GM21723 (cell line): ENCODE measurements at regions not wholly inside any gene's neighbourhood (a gene's known extent, or its start where the extent isn't known, plus 50 kb on each side); places are given as distances from the start of the nearest gene placed in this dataset.
"Not testable (repeated sequence)": the region's sequence is repeated elsewhere in the genome, so short reads cannot be mapped to it uniquely, and the experiment has no call there.

ENCODE experiments used
- ATAC-seq: cut with Tn5 transposase; IDR thresholded peaks from one replicate; pipeline ENCODE4 v1.9.1; 2021; ENCODE audit warnings: mild to moderate bottlenecking, moderate library complexity; ENCODE audit not compliant: unreplicated experiment

DNA sequence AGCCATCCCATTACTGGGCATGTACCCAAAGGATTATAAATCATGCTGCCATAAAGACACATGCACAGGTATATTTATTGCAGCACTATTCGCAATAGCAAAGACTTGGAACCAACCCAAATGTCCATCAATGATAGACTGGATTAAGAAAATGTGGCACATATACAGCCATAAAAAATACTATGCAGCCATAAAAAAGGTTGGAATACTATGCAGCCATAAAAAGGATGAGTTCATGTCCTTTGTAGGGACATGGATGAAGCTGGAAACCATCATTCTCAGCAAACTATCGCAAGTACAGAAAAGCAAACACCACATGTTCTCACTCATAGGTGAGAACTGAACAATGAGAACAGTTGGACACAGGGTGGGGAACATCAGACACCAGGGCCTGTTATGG is 151.5 kb downstream of the PLK2 start:
- not testable (repeated sequence) for ATAC-seq

DNA sequence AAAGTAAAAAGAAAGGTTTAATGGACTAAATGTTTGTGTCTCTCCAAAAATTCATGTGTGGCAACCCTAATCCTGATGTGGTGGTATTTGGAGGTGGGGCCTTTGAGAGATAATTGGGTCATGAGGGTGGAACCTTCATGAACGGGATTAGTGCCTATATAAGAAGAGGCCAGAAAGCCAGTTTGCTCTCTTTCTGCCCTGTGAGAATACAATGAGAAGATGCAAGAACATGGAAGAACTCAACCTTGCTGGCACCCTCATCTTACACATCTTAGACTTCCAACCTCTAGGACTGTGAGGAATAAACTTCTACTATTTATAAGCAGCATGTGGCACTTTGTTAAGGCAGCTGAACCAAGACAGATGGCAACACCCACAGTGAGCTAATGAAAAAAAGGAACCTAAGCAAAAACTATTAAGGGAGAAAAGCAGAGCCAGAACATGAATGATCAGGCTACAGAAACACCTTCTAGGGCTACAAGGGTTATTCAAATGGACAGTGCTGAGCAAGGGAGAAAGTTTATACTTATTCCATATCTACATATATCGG is 159.5 kb downstream of the PLK2 start:
- no peak for ATAC-seq

DNA sequence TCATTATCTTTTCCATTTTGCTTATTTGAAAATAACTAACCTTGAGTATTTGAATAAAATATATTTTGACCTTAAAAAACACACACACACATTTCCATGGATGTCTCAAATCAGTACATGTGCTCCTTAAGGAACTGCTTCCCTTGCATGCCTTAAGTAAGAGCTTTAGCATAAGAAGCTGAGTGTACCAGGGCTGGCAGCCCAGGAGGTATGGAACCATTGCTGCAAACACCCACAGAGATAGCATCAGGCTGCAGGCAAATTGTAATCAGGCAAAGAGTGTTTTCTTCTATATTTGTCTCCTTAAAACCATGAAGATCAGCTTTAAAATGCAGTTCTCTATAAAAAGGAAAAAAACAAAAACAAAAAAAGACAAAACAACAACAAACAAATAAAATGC is 160.6 kb downstream of the PLK2 start:
- ATAC-seq = no peak

DNA sequence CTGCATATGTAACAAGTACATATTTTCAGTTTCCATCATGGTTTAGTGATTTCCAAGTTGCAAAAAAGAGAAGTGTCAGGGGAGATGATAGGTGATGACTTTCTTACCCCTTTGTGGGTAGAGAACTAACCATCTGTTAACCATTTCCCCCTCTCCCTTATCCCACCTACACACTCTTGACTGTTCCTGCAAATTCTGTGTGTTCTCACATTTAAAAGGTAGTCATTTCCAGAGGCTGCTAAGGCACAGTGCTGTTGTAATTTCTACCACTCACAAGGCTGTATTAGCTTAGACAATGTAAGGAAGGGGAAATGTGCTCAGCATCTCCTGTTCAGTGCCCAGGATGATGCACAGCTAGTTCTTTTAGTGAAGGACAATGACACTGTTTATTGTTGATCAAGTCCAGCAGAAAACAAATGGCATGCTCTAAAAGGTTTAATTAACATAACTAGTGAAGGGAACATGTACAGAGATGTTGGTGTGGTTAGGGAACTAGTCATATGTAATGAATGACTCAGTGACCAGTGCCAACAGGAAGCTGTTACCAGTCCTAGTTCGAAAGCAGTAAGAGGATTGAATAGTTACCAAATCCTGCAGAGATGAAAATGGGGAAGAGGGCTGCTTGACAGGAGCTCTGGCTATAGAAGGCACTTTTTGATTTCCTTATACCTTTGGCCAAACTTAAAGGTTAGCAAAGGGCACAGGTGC is 165.1 kb downstream of the PLK2 start:
- ATAC-seq = no peak

DNA sequence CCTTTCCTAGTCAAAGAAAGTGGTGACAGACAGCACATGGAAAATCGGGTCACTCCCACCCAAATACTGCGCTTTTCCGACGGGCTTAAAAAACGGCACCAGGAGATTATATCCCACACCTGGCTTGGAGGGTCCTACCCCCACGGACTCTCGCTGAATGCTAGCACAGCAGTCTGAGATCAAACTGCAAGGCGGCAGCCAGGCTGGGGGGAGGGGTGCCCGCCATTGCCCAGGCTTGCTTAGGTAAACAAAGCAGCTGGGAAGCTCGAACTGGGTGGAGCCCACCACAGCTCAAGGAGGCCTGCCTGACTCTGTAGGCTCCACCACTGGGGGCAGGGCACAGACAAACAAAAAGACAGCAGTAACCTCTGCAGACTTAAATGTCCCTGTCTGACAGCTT is 171.6 kb downstream of the PLK2 start:
- not testable (repeated sequence) for ATAC-seq

DNA sequence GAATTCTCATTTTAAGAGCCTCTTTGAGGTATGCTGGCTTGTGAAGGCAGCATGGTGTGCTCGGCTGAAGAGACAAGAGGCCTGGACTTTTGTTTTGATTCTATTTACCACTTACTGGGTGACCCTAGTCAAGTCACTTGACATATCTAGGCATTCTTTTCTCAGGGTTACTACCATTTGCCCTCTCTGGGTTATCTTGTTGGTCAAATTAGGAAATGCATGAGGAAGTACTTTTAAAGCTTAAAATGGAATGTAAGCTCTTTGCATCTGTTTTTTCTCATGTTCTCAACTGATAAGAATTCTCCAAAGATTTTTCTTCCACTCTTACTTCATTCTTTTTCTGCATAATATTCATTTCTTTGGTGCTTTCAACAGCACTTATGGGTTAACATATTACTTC is 173.1 kb downstream of the PLK2 start:
- ATAC-seq = no peak

DNA sequence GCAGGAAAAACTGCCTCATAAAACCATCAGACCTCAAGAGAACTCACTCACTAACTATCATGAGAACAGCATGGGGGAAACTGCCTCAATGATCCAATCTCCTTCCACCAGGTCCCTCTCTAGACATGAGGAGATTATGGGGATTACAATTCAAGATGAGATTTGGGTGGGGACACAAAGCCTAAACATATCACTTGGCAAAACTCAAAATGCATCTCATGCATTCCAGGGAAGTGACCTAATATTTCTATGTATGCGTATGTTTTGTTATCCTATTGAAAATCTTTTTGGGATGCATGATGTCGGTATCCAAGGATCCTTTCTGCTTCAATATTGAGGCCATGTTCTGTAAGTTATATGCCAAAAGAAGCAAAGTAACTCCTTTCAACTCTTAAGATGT is 174.0 kb downstream of the PLK2 start:
- ATAC-seq = no peak

DNA sequence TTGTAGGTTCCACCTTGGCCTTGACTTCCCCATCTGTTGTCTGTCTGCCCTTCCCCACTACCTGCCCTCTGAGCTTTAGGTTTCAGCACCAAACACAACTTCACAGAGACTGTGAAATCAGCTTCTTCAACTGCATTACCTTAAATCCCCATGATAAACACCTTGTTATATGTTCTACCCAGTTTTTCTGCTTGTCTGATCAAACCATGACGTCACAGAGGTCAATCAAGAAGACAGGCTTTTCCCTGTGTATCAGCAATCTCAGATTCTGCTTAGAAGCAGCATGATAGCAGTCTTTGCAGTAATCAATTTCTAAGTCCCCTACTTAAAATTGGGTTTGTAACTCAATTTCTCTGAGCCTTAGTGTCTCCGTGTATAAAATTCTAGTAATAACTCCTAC is 175.0 kb downstream of the PLK2 start:
- no peak for ATAC-seq

DNA sequence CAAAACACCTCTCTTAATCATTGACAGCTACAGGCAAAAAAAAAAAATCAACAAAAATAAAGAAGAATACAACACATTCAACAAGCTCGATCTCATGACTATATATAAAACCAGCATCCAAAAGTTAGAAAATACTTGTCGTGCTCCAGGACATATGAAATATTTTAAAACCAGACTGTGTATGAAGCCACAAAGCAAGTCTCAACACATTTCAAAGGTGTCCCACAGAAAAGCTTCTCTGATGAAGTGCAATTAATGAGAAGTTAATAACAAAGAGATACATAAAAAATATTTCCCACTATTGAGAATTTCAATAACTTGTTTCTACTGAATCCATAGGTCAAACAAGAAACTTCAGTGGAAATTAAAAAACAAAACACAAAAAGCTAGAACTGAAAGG is 178.7 kb downstream of the PLK2 start:
- no peak for ATAC-seq

DNA sequence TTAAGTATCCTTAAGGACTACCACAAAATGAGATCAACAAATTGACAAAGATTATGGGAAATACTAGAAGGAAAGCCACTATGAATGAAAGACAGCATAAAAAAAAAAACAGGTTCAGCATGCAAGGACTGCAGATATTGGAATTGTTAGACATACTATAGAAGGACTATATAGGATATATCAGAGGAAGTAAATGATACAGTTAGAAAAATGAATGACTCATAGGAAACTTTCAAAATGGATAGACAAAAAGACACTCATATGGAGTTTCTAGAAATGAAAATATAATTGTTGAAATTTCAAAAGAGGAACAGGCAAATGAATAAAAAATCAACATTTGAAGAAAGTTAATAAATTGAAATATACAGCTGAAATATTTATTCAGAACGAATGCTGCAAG is 180.6 kb downstream of the PLK2 start:
- no peak for ATAC-seq

DNA sequence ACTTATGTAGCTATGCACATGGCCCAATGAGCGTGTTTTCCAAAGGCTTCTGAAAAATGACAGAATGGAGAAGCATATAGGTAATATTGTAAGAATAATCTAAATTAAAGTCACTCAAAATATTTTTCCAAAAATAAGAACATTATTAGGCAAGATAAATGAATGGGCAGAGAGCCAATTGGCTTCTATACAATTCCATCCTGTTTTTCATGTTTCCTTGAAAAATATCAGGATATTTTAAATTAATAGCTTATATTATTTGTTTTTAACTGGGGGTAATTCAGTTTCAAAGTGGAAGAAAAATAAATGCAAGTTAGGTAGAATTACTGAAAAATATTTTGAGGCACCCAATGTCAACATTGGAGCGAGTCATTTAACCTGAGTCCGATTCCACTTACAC is 183.5 kb downstream of the PLK2 start:
- no peak for ATAC-seq

DNA sequence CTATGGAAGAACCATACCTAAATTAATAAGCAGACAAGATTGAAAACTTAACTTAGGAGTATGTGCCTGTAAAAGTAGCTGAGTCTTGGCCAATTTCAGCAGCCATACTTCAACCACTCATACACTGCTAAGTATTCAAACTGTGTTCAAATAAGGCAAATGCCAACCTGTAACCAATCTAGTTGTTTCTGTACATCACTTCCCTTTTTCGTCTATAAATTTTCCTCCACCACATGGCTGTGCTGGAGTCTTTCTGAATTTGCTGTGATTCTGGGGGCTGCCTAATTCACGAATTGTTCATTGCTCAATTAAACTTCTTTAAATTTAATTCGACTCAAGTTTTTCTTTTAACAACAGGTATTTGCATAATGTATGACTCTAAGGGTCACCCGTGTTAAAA is 184.4 kb downstream of the PLK2 start:
- no peak for ATAC-seq

DNA sequence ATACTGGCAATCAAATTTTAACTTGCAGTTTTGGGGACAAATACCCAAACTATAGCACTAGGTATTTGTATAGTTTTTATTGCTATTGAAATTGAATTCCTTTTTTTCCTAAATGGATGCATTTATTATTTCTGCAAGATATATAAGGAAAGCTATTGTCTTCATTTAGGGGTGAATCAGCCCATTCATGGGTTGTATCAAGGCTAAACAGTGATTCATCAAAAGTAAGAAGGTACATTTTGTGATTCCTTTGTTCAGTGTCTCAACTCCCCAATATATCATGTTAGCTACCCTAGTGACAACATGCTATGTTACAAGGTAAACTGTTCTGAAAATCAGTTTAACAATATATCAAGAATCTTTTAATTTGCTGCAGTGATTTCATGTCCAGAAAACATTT is 185.7 kb downstream of the PLK2 start:
- ATAC-seq = no peak

DNA sequence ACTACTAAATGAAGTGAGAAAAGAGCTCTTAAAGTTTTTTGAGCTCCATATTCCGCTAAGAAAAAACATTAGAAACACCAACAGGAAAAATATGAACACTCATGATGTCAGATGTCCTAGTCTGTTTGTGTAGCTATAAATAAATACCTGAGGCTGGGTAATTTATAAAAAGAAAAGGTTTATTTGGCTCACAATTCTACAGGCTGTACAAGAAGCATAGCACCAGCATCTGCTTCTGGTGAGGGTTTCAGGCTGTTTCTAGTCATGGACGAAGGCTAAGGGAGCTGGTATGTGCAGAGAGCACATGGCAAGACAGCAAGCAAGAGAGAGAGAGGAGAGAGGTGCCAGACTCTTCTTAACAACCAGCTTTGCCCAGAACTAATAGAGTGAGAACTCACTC is 186.2 kb downstream of the PLK2 start:
- ATAC-seq = no peak

DNA sequence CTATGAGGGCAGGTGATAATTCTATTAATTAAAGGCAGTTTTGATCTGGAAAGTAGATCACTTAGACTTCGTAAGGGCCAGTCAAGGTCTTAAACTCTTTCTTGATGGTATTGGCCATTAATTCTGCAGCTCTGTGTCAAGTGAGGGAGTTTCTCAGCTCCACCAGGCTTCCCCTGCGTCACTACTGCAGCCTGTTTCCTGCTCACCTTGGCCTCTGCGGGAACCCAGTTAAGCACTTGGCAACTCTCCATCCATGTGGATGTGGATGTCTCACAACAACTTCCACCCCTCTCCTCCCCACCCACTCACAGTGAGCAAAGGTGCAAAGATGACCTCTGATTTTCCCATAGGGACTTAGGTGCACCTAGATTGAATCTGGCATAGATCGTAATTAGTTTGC is 191.6 kb downstream of the PLK2 start:
- ATAC-seq = no peak

DNA sequence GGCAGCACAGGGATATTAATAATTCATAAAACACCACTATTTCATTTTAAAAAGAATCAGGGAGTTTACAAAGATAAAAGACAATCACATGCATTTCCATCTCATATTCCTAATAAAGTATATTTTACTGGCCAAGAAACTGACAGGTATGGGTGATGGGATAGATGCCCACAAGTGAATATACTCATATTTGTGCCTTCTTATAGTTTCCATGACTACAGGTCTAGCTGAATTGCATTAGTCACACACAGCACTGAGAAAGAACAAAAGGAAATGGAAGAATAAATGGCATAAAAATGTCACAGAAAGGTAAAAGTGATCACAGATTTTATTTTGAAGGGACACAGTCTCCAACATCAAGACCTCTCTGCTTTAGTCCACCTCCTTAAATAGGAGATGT is 193.5 kb downstream of the PLK2 start:
- ATAC-seq = no peak

DNA sequence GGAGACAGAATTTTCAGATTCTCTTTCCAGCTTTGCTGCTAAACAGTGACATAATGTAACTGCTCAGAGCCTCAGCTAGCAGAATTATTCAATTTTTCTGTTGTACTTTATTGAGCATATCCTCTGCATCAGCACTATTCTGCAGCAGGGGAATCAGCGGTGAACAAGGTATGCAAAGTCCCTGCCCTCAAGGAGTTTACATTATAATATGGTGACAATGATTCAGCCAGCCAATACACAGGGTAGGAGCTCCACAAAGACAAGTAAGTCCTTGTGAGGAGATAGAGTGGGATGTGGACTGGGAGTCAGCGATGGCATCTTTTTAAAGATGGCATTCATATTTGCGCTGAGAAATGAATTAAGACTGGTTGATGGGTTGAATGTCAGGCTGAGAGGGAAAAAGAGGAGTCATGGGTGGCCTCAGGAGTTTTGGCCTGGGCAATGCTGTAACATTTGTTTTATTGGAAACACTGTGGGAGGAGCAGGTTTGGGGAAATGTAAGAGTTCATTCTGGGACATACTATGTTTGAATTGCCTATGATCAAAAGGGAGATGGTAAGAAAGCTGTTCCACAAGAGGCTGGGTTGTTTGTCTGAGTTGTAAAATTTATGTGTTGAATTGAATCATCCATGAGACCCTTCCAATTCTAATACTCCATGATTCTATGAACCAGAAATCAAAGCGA is 194.5 kb downstream of the PLK2 start:
- ATAC-seq = no peak

DNA sequence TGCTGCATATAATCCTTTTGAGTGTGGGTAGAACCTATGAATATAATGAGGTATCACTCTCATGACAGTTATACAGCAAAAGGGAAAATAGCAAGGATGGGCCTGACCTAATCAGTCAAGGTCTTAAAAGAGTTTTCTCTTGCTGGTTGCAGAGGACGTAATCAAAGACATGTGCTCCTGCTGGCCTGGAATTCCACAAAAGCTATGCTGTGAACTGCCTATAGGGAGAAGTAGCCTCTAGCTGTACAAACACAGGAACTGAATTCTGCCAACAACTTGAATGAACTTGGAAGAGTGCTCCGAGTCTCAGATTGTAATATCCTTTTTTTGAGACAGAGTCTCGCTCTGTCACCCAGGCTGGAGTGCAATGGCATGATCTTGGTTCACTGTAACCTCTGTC is 195.6 kb downstream of the PLK2 start:
- no peak for ATAC-seq

DNA sequence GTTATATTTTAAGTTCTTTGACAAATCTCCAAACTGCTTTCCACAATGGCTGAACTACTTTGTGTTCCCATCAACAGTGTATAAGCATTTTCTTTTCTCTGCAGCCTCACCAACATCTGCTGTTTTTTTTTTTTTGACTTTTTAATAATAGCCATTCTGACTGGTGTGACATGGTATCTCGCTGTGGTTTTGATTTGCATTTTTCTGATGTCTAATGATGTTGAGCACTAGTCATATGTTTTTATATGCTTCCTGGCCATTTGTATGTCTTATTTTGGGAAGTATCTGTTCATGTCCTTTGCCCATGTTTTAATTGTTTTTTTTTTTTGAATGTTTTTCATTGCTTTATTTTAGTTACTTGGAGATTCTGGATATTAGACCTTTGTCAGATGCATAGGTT is 196.6 kb downstream of the PLK2 start:
- ATAC-seq = no peak

DNA sequence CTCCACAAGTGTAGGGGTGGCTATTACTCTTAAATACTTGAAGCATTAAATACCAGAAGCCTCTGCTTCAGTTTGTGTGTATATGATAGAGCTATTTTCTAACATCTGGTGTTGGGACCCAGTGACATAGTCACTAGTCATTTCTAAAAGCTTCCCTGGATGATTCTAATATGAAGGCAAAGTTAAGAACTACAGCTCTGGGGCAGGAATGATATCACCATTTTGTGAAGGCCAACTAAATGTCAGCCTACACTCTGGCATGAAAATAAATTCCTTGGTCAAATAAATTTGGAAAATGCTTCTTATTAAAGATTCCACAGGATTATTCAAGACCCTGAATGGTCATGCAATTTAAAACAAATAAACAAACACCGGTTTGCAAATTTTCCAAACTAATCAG is 197.7 kb downstream of the PLK2 start:
- ATAC-seq = no peak

DNA sequence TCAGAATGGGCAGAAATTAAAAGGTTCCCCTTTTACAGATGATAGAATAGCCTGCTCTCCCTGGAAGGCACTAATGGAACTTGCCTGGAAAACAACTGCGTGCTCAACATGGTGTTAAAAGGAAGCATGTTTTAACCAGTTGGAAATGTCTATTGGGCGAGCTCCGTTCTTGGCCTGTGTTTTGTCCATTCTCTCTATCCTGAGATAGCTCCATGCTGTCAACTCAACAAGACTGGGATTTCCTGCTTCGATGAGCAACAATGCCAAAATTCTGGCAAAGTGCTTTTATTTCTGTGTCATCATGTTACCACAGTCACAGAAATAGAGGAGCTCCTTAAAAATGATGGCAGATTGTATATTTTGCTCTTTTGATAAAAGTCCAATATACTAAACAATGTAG is 198.3 kb downstream of the PLK2 start:
- ATAC-seq = no peak

DNA sequence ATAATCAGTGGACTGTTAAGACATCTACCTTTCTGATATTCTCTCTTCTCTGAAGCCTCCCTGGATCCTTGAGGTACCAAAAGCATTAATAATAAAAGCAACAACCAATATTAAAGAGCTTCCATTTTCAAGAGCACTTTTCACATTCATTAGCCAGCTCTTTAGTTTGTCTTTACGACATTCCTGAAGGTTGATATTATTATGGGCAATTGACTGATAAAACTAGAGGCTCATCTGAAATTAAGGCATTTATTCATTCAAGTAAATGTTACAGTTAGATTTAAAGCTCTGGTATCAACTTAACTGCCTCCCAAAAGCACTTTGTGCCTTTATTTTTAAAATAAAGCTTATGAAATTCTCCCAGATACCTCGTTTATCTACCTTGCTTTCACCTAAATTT is 199.6 kb downstream of the PLK2 start:
- ATAC-seq = no peak
